Ecto neural progenitor cell (in vitro differentiated cells): ENCODE measurements at regions not wholly inside any gene's neighbourhood (a gene's known extent, or its start where the extent isn't known, plus 50 kb on each side); places are given as distances from the start of the nearest gene placed in this dataset.

Experiments
- DNase-seq: peaks from one replicate; pipeline ENCODE4 v3.0.0-alpha.2; 2018; ENCODE audit warnings: low spot score

- no peak for DNase-seq
Observed at GRCh38 chr15:47949815-47950214, 171.0 kb upstream of the SLC24A5 start.

DNA sequence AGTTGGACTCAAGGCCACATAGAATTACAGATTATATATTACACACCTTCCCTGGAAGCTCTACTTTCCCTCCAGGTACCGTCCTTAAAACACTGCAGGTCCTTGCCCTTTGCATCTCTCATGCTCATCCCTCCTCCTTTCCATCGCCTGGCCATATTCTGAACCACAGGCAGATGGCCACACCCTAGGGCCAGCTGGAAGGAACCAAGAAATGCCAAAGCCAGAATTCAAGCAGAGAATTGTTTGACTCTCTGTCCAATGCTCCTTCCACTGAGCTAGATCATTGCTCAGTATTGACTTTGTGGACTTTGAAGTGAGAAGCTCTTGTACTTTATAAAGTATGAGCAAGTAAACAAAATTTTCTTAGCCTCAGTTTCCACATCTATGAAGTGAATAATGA, 170.3 kb upstream of the SLC24A5 start:
- DNase-seq = no peak

GRCh38 chr15:47951781-47952180, 169.0 kb upstream of the SLC24A5 start:
- DNase-seq = no peak

- no peak for DNase-seq
Observed at GRCh38 chr15:47954196-47954595, 166.6 kb upstream of the SLC24A5 start.

GRCh38 chr15:47955021-47955420, 165.8 kb upstream of the SLC24A5 start:
- no peak for DNase-seq

- DNase-seq = no peak
Observed at GRCh38 chr15:47959617-47960413, 161.0 kb upstream of the SLC24A5 start.

DNA sequence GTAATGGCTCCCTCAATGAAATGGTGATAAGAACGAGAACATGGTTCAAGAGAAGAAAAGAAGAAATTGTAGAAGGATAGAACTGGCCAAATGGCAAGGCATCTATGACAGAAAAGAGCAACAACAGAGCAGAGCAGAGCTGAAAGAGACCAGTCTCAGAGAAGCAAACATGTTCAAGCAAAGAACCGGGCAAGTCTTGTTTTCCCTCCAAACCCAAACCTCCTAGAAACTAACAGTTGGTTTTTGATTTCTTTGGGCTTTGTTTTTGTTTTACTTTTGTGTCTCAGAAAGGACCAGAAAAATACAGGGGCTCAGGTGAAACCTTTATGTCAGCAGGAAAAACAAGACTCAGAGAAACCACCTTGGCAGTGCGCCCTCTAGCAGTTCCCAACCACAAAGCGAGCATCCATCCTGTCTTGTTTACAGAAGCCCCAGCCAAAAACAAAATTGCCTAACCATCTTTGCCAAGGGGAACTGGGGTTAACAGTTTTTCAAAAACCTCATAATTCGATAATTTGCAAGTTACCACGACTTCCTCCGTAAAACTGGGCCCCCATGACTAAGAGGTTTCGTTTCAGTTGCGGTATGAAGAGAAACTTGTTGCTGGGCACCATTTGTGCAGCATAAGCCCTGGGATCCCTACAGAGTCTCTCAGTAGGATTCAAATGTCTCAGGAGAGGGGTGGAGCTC, 159.2 kb upstream of the SLC24A5 start:
- DNase-seq = no peak

DNA sequence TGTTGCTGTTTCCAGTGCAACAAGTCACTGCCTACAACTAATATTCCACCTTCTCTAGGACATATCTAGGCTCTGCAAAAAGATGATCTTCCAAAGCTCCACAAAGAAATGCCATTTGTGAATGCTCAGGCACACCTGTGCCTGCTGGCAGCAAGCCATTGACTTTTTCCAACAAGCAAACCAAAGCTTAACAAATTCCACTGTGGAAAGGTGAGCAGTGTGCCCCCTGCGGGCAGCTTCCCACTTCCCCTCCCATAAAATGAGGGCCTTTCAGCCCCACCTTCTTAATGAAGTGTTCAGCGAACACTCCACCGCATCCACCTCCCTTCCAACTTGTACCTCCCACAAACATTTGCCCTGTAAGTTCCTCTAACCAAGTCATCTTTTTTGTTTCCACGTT, 157.5 kb upstream of the SLC24A5 start:
- DNase-seq = no peak

DNA sequence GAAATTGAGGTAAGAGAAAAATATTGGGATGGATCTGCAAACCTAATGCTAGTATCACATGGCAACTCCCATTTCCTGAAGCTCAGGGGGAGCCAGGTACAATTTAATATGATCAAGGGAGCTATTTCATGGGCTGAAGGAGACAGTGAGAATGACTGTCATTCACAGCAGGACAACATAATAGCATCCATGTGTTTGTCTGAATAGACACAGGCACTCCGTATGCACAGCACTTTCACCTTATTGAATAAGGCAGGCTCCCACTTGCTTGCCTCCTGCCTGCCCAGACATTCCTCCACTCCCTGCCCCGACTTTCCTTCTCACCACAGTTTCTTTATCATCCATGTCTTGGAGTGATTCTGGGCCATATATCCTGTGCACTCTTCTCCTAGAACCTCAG, 156.6 kb upstream of the SLC24A5 start:
- DNase-seq = no peak

GRCh38 chr15:47965297-47965696, 155.5 kb upstream of the SLC24A5 start:
- no peak for DNase-seq

- DNase-seq = no peak
Observed at GRCh38 chr15:47968593-47968992, 152.2 kb upstream of the SLC24A5 start.

DNA sequence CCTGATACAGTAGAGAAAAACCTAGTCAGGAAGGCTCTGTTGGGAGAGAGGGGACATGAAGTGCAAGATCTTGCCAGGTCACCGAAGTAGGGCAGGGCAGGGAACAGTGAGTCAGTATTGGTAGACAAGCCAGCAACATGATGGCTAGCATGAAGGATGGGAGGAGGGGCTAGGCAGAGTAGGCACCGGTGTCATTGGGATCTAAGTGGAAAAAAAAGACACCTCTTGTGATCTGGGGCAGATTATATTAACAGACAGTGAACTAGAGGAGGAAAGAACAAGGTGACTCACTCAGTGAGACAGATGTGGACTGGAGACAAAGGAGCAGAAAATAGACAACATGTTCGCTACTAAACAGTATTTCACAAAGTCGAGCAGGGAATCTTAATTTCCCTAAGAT, 149.2 kb upstream of the SLC24A5 start:
- DNase-seq = no peak

GRCh38 chr15:47972738-47973137, 148.1 kb upstream of the SLC24A5 start:
- DNase-seq = no peak

GRCh38 chr15:47974724-47975123, 146.1 kb upstream of the SLC24A5 start:
- no peak for DNase-seq

GRCh38 chr15:47975427-47975826, 145.4 kb upstream of the SLC24A5 start:
- DNase-seq = peak; percentile 53

GRCh38 chr15:47983533-47983932, 137.3 kb upstream of the SLC24A5 start:
- DNase-seq = no peak

DNA sequence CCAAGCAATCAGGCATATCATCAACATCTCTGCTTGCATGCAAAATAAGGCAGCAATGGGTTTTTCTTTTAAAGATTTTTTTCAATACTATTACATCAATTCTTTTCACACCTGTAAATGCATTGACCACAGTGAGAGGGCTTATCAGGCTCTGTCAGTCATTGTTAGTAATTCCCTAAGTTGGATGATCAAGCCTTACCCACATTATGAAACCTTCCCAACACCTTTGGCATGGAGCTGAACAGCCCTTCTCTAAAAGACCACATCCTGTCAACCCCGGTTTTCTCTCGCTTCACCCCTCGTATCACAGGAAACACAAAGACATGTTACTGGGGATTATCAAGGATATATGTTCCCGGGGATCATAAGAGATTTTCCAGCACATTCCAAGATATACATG, 135.2 kb upstream of the SLC24A5 start:
- no peak for DNase-seq

DNA sequence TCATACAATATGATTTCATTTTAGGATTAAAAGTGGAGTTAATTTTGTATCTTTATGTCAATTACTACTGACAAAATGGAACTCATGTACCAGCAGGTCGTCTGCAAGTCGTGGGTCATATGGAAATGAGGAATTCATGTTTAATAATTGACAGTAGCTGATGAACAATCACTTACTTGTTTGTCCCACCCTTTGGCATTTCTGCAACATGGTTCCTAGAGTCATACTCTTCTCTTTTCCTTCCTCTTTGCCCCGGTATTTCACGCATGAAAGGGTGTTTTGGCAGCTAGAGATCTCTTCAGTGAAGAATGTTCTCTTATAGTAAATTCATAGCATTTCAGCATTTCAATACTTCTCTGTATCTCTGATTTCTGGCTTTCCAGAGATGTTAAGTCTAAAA, 133.3 kb upstream of the SLC24A5 start:
- no peak for DNase-seq

GRCh38 chr15:47987908-47988532, 132.8 kb upstream of the SLC24A5 start:
- no peak for DNase-seq

- no peak for DNase-seq
Observed at GRCh38 chr15:47988564-47988963, 132.2 kb upstream of the SLC24A5 start.

DNA sequence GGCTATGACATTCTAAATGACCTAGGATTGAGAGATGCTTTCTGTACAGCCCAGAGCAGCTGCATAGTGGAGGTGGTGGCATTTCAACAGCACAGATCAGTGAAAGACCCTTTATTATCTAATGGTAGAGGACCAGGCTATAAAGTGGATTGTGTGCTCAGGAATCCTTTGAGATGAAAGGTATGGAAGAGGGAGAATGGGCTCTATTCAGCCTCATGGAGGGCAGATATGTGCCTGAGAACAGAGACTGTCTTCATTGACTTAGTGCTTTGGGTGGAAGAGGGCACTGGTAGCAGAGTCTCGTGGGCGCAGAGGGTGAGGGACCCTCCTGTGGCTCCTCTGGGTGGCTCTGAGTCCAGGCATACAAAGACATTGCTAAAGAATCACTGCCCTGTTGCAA, 130.0 kb upstream of the SLC24A5 start:
- no peak for DNase-seq

- no peak for DNase-seq
Observed at GRCh38 chr15:47991357-47991756, 129.4 kb upstream of the SLC24A5 start.

- no peak for DNase-seq
Observed at GRCh38 chr15:47993051-47993450, 127.7 kb upstream of the SLC24A5 start.
